HEK293T (cell line): ENCODE measurements at regions not wholly inside any gene's neighbourhood (a gene's known extent, or its start where the extent isn't known, plus 50 kb on each side); places are given as distances from the start of the nearest gene placed in this dataset.

ENCODE experiments used
- FOXK2 ChIP-seq: fragments of 450-650 bp; IDR thresholded peaks from 2 replicates; pipeline ENCODE4 v1.6.1; 2016; ENCODE audit warnings: mild to moderate bottlenecking
- FOXM1 ChIP-seq: fragments of 450-650 bp; IDR thresholded peaks from 2 replicates; pipeline ENCODE4 v1.6.1; 2017; ENCODE audit warnings: mild to moderate bottlenecking, borderline replicate concordance

DNA sequence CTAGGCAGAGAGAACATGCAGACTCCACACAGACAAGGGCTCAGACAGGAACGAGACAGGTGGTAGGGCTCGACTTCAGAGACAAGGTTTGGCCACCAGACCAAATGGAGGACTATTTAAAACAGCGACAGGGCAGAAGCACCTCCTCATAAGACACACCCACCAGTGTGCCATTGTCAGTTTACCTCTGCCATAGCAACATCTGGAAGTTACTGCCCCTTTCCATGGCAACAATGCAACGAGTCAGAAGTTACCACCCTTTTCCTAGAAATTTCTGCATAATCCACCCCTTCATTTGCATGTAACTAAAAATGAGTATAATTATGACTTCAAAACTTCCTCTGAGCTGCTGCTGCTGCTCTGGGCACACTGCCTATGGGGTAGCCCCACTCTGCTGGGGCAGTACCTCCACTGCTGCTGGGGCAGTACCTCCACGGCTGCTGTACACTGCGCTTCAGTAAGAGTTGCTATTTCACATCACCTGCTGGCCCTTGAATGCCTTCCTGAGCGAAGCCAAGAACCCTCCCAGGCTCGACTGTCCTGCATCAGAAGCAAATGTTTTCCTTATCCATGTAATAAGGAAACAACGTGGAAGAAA is 2222.3 kb upstream of the AGA start:
- TF ChIP-seq FOXM1 (no peak), FOXK2 (no peak)
